H1 (cell line): ENCODE measurements at regions not wholly inside any gene's neighbourhood (a gene's known extent, or its start where the extent isn't known, plus 50 kb on each side); places are given as distances from the start of the nearest gene placed in this dataset.

Source experiments
- CTCF ChIA-PET: fragments of 300-600 bp; sonication (Branson Sonifier 250); formaldehyde crosslinking; loops from one replicate; lab custom pipeline; 2021; ENCODE audit not compliant: partially characterized antibody; lab: Charles Lee
- POLR2A ChIA-PET: fragments of 300-600 bp; sonication (Branson Sonifier 250); formaldehyde crosslinking; loops from one replicate; lab custom pipeline; 2021; ENCODE audit warnings: inconsistent platforms; ENCODE audit not compliant: partially characterized antibody; lab: Charles Lee
- DNase-seq, 2 experiments: peaks; one replicate each; pipeline versions ENCODE4 v3.0.0 to v3.0.0-alpha.2; 2010 to 2022; ENCODE audit warnings: low spot score in 2 of 2, low read depth in 1 of 2, mixed read lengths in 1 of 2
- FAIRE-seq: peaks from 2 replicates; lab custom pipeline; 2011; peaks lifted over from hg19 to GRCh38; lab: Jason Lieb, UNC
- H2AFZ ChIP-seq: 2 replicates; pipeline ENCODE4 v1.8.1; 2012; ENCODE audit warnings: low read length, inconsistent platforms
- H2AK5ac ChIP-seq: 2 replicates; pipeline ENCODE4 v1.6.1; 2013; ENCODE audit warnings: low read depth, low read length
- H2BK120ac ChIP-seq: replicated peaks from 2 replicates; pipeline ENCODE3; 2013; ENCODE audit warnings: low read depth, low read length, inconsistent platforms
- H2BK12ac ChIP-seq: 2 replicates; pipeline ENCODE4 v1.6.1; 2013; ENCODE audit warnings: low read depth, low read length
- H2BK15ac ChIP-seq: 2 replicates; pipeline ENCODE4 v1.6.1; 2013; ENCODE audit warnings: low read length
- H2BK20ac ChIP-seq: 2 replicates; pipeline ENCODE4 v1.6.1; 2013; ENCODE audit warnings: low read length
- H2BK5ac ChIP-seq: 2 replicates; pipeline ENCODE4 v1.6.1; 2013; ENCODE audit warnings: low read depth, low read length
- H3K14ac ChIP-seq: 2 replicates; pipeline ENCODE4 v1.6.1; 2013; ENCODE audit warnings: inconsistent platforms; ENCODE audit not compliant: insufficient read length
- H3K18ac ChIP-seq: 2 replicates; pipeline ENCODE4 v1.6.1; 2013; ENCODE audit warnings: low read length; ENCODE audit errors: extremely low read depth
- H3K23ac ChIP-seq: 2 replicates; pipeline ENCODE4 v1.6.1; 2013; ENCODE audit warnings: inconsistent platforms; ENCODE audit not compliant: insufficient read length
- H3K23me2 ChIP-seq: 2 replicates; pipeline ENCODE4 v1.6.1; 2013; ENCODE audit warnings: low read depth, low read length
- H3K27ac ChIP-seq: 2 replicates; pipeline ENCODE4 v1.6.1; 2011; ENCODE audit warnings: low read depth, low read length, inconsistent platforms
- H3K27me3 ChIP-seq, 4 experiments: replicated peaks in 1 of 4; 1 replicate in 1 of 4; 2 replicates in 3 of 4; pipeline versions ENCODE4 v1.6.1 to v1.8.1; 2011 to 2013; ENCODE audit warnings: low read length in 3 of 4, mild to moderate bottlenecking in 3 of 4, inconsistent platforms in 2 of 4, mixed read lengths in 2 of 4, moderate library complexity in 1 of 4; ENCODE audit not compliant: control insufficient read depth in 3 of 4, insufficient read depth in 3 of 4; ENCODE audit errors: extremely low read depth in 1 of 4
- H3K36me3 ChIP-seq, 4 experiments: 2 replicates each; pipeline versions ENCODE4 v1.6.1 to v1.8.1; 2011 to 2013; ENCODE audit warnings: mild to moderate bottlenecking in 4 of 4, low read length in 3 of 4, moderate library complexity in 2 of 4, control low read depth in 1 of 4, inconsistent platforms in 1 of 4; ENCODE audit not compliant: insufficient read depth in 4 of 4, control insufficient read depth in 2 of 4
- H3K4ac ChIP-seq: replicated peaks from 2 replicates; pipeline ENCODE3; 2013; ENCODE audit warnings: low read length, low read depth, mixed read lengths, inconsistent platforms; ENCODE audit not compliant: insufficient read length
- H3K4me1 ChIP-seq, 4 experiments: replicated peaks in 1 of 4; 1 replicate in 1 of 4; 2 replicates in 3 of 4; pipeline versions ENCODE4 v1.6.1 to v1.8.1; 2011 to 2013; ENCODE audit warnings: low read length in 3 of 4, inconsistent platforms in 2 of 4, mixed read lengths in 1 of 4; ENCODE audit not compliant: insufficient read depth in 4 of 4, control insufficient read depth in 3 of 4
- H3K4me2 ChIP-seq, 2 experiments: 2 replicates each; pipeline versions ENCODE4 v1.6.1 to v1.8.1; 2011 to 2013; ENCODE audit warnings: low read depth in 2 of 2, low read length in 2 of 2, control low read depth in 1 of 2, inconsistent platforms in 1 of 2, mild to moderate bottlenecking in 1 of 2; ENCODE audit not compliant: insufficient read depth in 1 of 2
- H3K4me3 ChIP-seq, 4 experiments: fragments of 200-600, 300-600 bp in 1 of 4; sonication (generic), shearing (Covaris generic), sonication (Bioruptor Twin) in 1 of 4; 2 replicates each; pipeline versions ENCODE4 v1.5.1 to v1.8.1; 2011 to 2016; ENCODE audit warnings: low read length in 4 of 4, low read depth in 3 of 4, control low read depth in 2 of 4, inconsistent platforms in 2 of 4, mild to moderate bottlenecking in 2 of 4, mixed read lengths in 1 of 4, moderate library complexity in 1 of 4; ENCODE audit not compliant: insufficient read depth in 2 of 4; ENCODE audit errors: extremely low read depth in 1 of 4
- H3K56ac ChIP-seq: replicated peaks from 2 replicates; pipeline ENCODE3; 2013; ENCODE audit warnings: low read depth, mild to moderate bottlenecking, mixed read lengths, low read length, inconsistent platforms; ENCODE audit not compliant: insufficient read length
- H3K79me1 ChIP-seq: 2 replicates; pipeline ENCODE4 v1.6.1; 2013; ENCODE audit warnings: low read depth, low read length, control low read depth
- H3K79me2 ChIP-seq, 2 experiments: 2 replicates each; pipeline versions ENCODE4 v1.6.1 to v1.8.1; 2012 to 2013; ENCODE audit warnings: low read length in 2 of 2, mild to moderate bottlenecking in 2 of 2, inconsistent platforms in 1 of 2; ENCODE audit not compliant: insufficient read depth in 2 of 2, control insufficient read depth in 1 of 2
- H3K9ac ChIP-seq, 4 experiments: replicated peaks in 1 of 4; 1 replicate in 1 of 4; 2 replicates in 3 of 4; pipeline versions ENCODE4 v1.6.1 to v1.8.1; 2011 to 2013; ENCODE audit warnings: low read depth in 3 of 4, low read length in 3 of 4, control low read depth in 2 of 4, mild to moderate bottlenecking in 2 of 4, moderate library complexity in 2 of 4, inconsistent platforms in 1 of 4; ENCODE audit errors: extremely low read depth in 1 of 4
- H3K9me3 ChIP-seq, 2 experiments: 2 replicates each; pipeline versions ENCODE4 v1.6.1 to v1.8.1; 2012 to 2013; ENCODE audit warnings: mild to moderate bottlenecking in 2 of 2, moderate library complexity in 2 of 2, control low read depth in 1 of 2, inconsistent platforms in 1 of 2, low read depth in 1 of 2, low read length in 1 of 2, mixed read lengths in 1 of 2; ENCODE audit not compliant: insufficient read depth in 2 of 2
- H4K20me1 ChIP-seq, 2 experiments: replicated peaks in 1 of 2; 2 replicates each; pipeline versions ENCODE3 to v1.8.1; 2011 to 2013; ENCODE audit warnings: inconsistent platforms in 2 of 2, low read length in 2 of 2, mild to moderate bottlenecking in 1 of 2; ENCODE audit not compliant: insufficient read depth in 2 of 2, control insufficient read depth in 1 of 2
- H4K5ac ChIP-seq: 2 replicates; pipeline ENCODE4 v1.6.1; 2013; ENCODE audit warnings: low read length, low read depth, mixed read lengths, inconsistent platforms; ENCODE audit not compliant: insufficient read length
- H4K8ac ChIP-seq: 2 replicates; pipeline ENCODE4 v1.8.0; 2013; ENCODE audit warnings: mild to moderate bottlenecking, moderate library complexity, low read length, inconsistent platforms; ENCODE audit not compliant: insufficient read depth; ENCODE audit errors: extremely low read depth
- H4K91ac ChIP-seq: replicated peaks from 2 replicates; pipeline ENCODE3; 2013; ENCODE audit warnings: low read length, mixed read lengths, inconsistent platforms; ENCODE audit not compliant: insufficient read length
- ATF3 ChIP-seq: IDR thresholded peaks from 2 replicates; pipeline ENCODE4 v1.6.1; 2011; ENCODE audit warnings: low read depth, mild to moderate bottlenecking, low read length; ENCODE audit not compliant: insufficient read depth
- JUND ChIP-seq: IDR thresholded peaks from 2 replicates; pipeline ENCODE4 v1.6.1; 2011; ENCODE audit warnings: mild to moderate bottlenecking, improper control_type of control experiment, low read length
- POU5F1 ChIP-seq: IDR thresholded peaks from 2 replicates; pipeline ENCODE4 v1.6.1; 2011; ENCODE audit warnings: low read depth, mild to moderate bottlenecking, low read length, moderate library complexity
- TAF1 ChIP-seq: IDR thresholded peaks from 2 replicates; pipeline ENCODE4 v1.6.1; 2011; ENCODE audit warnings: mild to moderate bottlenecking, low read depth, low read length
- WGBS, 2 experiments: shearing (Covaris generic) in 1 of 2; methylation state at CpG; one replicate each; pipeline versions ENCODE4 v1.1.6 to v1.1.7; 2013 to 2015; ENCODE audit warnings: low lambda C conversion rate in 2 of 2, mixed read lengths in 2 of 2, inconsistent platforms in 1 of 2, low coverage in 1 of 2, missing lambda C conversion rate in 1 of 2; ENCODE audit not compliant: insufficient replicate concordance in 2 of 2, insufficient coverage in 1 of 2, insufficient read length in 1 of 2; ENCODE audit errors: extremely low coverage in 1 of 2, missing lambda C conversion rate in 1 of 2; 5-methylcytosine and 5-hydroxymethylcytosine counted together

GRCh38 chr17:22161376-22161775 lies 469.1 kb downstream of the KCNJ18 start:
- H2AFZ ChIP-seq, result no peak overlapping the region
- H3K36me3 ChIP-seq, result no peaks in the 10 kb centered on the region
- no peak overlapping the region for H2BK5ac ChIP-seq
- H3K23me2 ChIP-seq, result no peaks in the 10 kb centered on the region
- no peak overlapping the region for H3K9ac ChIP-seq
- no peak overlapping the region for H2BK15ac ChIP-seq
- no peak overlapping the region for H3K18ac ChIP-seq
- CTCF ChIA-PET, result no interaction called here
- no peak overlapping the region for H3K4ac ChIP-seq
- TF ChIP-seq POU5F1 (no peak), JUND (no peak), ATF3 (no peak), TAF1 (no peak)
- H4K20me1 ChIP-seq, result no peaks in the 10 kb centered on the region
- no peaks in the 10 kb centered on the region for H3K27me3 ChIP-seq
- no peak overlapping the region for H2BK120ac ChIP-seq
- H3K23ac ChIP-seq, result no peak overlapping the region
- H4K5ac ChIP-seq, result no peak overlapping the region
- POLR2A ChIA-PET, result no interaction called here
- no peak overlapping the region for H2BK12ac ChIP-seq
- H4K91ac ChIP-seq, result no peak overlapping the region
- H3K79me1 ChIP-seq, result no peaks in the 10 kb centered on the region
- no peak overlapping the region for H2BK20ac ChIP-seq
- no peak overlapping the region for H4K8ac ChIP-seq
- H3K14ac ChIP-seq, result no peak overlapping the region
- peaks cover 10 to 19% of the 10 kb centered on the region in 2 experiments; a peak in 2 of 4 replicates for H3K9me3 ChIP-seq
- no peaks in the 10 kb centered on the region for H3K4me1 ChIP-seq
- DNase-seq (no peak), FAIRE-seq (no peak)
- H3K4me3 ChIP-seq, result no peak overlapping the region
- H2AK5ac ChIP-seq, result no peak overlapping the region
- H3K4me2 ChIP-seq, result no peak overlapping the region
- no peak overlapping the region for H3K27ac ChIP-seq
- WGBS, 2 experiments, result 89% methylated on average over 7 of the region's 7 CpGs; no CpG with 5 or more reads in 1 of the 2 experiments
- H3K79me2 ChIP-seq, result no peaks in the 10 kb centered on the region
- no peak overlapping the region for H3K56ac ChIP-seq
